NT2/D1 (cell line): ENCODE measurements at regions not wholly inside any gene's neighbourhood (a gene's known extent, or its start where the extent isn't known, plus 50 kb on each side); places are given as distances from the start of the nearest gene placed in this dataset.

Experiments
- SUZ12 ChIP-seq: IDR thresholded peaks from 2 replicates; pipeline ENCODE4 v1.6.1; 2011; ENCODE audit not compliant: insufficient read length, insufficient read depth; ENCODE audit errors: extremely low read depth
- YY1 ChIP-seq: IDR thresholded peaks from 2 replicates; pipeline ENCODE4 v1.6.1; 2011; ENCODE audit not compliant: insufficient read length, insufficient read depth
- ZNF274 ChIP-seq: IDR thresholded peaks from 2 replicates; pipeline ENCODE4 v1.6.1; 2011; ENCODE audit warnings: mild to moderate bottlenecking, low read depth, low read length

- TF ChIP-seq SUZ12, result no peak
- no peak for TF ChIP-seq ZNF274
- no peak for TF ChIP-seq YY1
Measured at GRCh38 chr9:115411993-115412452, 294.1 kb upstream of the TNC start.
